GM12872 (cell line): ENCODE measurements at regions not wholly inside any gene's neighbourhood (a gene's known extent, or its start where the extent isn't known, plus 50 kb on each side); places are given as distances from the start of the nearest gene placed in this dataset.

Experiments
- CTCF ChIP-seq: IDR thresholded peaks from 3 replicates; pipeline ENCODE4 v1.5.1; 2011; ENCODE audit warnings: low read depth, mild to moderate bottlenecking, low read length, moderate library complexity; ENCODE audit not compliant: insufficient read depth

GRCh38 chr19:28839455-28839854 is 373.5 kb downstream of the UQCRFS1 start:
- no peak for TF ChIP-seq CTCF

GRCh38 chr19:28838909-28839308 is 374.0 kb downstream of the UQCRFS1 start:
- TF ChIP-seq CTCF: no peak

- no peak for TF ChIP-seq CTCF
Measured at GRCh38 chr19:28836421-28836820, 376.5 kb downstream of the UQCRFS1 start.

- no peak for TF ChIP-seq CTCF
Measured at GRCh38 chr19:28834996-28835395, 378.0 kb downstream of the UQCRFS1 start.

GRCh38 chr19:28831462-28831861 is 381.5 kb downstream of the UQCRFS1 start:
- TF ChIP-seq CTCF: no peak

- TF ChIP-seq CTCF: no peak
Measured at GRCh38 chr19:28829762-28830161, 383.2 kb downstream of the UQCRFS1 start.

- no peak for TF ChIP-seq CTCF
Measured at GRCh38 chr19:28829359-28829758, 383.6 kb downstream of the UQCRFS1 start.
